GM10266 (cell line): ENCODE measurements at regions not wholly inside any gene's neighbourhood (a gene's known extent, or its start where the extent isn't known, plus 50 kb on each side); places are given as distances from the start of the nearest gene placed in this dataset.

Experiments used
- DNase-seq: peaks from one replicate; pipeline ENCODE4 v3.0.0; 2012; ENCODE audit errors: extremely low spot score
- TF ChIP-seq, protein P1 (sequence below): IDR thresholded peaks from 2 replicates; pipeline ENCODE4 v1.5.1; 2012; ENCODE audit warnings: mild to moderate bottlenecking, low read depth; ENCODE audit not compliant: control insufficient read depth, insufficient read depth; ENCODE audit errors: missing control alignments

DNA sequence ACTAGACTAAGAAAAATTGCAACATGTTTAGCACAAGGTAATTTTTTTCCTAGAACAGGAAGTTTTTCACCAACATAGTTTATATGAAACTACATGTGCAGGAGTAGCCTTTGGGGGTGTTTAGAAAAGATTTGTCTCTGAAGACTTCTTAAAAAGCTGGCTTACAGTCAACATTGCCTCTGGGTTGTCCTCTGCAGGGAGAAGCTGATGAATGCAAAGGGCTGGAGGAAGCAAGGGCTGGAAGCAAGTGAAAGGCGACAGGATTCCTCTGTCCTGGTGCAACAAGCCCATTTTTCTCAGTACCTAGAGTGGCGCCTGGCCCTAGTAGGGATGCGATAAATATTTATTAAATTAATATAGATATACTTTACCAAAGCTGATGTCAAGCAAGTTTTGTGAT, 180.3 kb upstream of the LCORL start:
- TF ChIP-seq, protein P1, sequence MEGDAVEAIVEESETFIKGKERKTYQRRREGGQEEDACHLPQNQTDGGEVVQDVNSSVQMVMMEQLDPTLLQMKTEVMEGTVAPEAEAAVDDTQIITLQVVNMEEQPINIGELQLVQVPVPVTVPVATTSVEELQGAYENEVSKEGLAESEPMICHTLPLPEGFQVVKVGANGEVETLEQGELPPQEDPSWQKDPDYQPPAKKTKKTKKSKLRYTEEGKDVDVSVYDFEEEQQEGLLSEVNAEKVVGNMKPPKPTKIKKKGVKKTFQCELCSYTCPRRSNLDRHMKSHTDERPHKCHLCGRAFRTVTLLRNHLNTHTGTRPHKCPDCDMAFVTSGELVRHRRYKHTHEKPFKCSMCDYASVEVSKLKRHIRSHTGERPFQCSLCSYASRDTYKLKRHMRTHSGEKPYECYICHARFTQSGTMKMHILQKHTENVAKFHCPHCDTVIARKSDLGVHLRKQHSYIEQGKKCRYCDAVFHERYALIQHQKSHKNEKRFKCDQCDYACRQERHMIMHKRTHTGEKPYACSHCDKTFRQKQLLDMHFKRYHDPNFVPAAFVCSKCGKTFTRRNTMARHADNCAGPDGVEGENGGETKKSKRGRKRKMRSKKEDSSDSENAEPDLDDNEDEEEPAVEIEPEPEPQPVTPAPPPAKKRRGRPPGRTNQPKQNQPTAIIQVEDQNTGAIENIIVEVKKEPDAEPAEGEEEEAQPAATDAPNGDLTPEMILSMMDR, result no peak
- DNase-seq, result no peak

DNA sequence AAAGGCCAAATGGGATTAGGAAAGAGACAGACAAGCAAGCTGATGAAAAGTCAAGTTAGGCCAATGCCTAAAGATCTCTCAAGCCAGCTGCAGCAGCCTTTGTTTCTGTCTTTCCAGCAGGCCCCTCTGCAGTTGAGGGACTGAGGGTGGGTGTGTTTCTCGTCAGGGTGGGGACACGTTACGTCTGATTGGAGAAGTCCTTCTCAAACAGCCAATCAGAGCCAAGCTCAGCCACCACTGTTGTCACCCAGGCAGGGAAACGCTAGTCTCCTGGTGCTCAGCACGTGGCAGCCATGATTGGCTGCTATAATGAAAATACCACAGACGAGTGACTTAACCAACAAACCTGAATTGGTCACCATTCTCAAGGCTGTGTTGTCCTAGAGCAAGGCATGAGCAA, 177.1 kb upstream of the LCORL start:
- DNase-seq, result no peak
- TF ChIP-seq, protein P1, result no peak

DNA sequence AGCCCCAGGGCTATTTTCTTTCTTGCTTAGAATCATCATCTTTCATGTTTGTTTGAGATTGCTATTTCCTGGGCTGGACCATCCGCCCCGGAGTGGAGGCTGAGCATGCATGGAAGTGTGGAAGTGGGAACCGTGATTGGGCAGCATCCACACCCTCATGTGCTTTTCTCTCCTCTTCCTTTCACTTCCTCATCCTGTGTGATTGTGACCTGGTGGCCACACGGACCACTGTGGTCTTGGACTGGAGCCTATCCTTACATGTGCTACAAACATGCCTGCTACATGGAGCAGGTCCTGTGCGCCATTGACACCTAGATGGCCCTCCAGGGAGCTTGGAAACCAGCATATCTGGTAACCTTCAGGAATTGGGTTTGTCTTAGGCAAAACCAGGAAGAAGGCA, 175.9 kb upstream of the LCORL start:
- TF ChIP-seq, protein P1, result no peak

DNA sequence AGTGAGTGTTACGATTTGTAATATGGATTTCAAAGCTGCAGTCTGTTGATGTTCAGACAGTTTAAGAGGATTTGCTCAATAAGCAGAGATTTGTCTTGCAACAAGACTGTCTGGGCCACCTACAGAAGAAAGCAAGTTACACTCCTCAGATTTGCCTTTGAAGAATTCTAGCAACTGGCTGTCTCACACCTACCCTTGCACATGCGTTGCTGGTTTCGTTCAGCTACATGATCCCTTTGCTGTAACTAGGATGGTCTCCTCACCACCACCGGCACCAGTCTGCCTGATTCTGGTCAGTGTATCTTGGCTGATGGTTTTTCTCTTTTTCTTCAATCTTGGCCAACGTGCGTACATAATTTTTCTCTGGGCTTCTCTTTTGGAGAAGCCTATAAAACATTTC, 172.7 kb upstream of the LCORL start:
- no peak for DNase-seq
- TF ChIP-seq, protein P1, result no peak

More for the DNA sequence above, 175.9 kb upstream of the LCORL start:
- no peak for DNase-seq

DNA sequence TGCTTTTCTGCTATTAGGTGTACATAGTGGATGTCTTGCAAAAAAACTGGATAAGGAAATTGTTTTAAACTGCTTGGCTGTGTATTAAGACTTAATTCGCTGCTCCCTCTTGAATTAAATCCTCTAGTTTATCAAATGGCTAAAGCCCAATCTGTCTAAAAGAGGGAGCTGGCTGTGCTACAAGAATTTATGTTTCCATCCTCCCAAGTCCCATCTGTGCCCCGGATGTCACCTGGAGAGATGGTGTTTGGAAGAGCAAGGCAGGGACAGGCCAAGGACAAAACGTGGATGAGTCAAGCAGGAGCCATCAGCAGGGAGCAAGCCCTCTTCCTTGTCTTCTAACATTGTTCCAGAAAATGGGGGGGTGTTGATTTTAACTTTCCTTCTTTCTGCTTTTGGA, 171.3 kb upstream of the LCORL start:
- TF ChIP-seq, protein P1, result no peak
- DNase-seq, result no peak

DNA sequence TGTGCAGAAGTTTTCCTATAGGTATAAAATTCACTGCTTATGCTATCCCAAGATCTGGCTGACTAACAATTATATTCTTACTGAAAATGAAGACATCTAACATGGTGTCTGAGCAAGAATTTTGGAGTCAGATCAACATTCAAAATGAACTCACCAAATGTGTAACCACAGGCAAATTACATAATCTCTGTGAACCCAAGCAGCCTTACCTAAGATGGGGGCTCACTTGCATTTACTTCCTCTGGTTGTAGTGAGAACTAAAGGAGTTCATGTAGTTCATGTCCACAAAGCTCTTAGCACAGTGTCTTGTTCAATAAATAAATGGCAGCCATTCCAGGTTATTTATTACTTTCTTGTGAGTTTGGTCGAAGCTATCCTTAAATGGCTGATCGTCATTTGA, 163.9 kb upstream of the LCORL start:
- TF ChIP-seq, protein P1, result no peak
- no peak for DNase-seq

DNA sequence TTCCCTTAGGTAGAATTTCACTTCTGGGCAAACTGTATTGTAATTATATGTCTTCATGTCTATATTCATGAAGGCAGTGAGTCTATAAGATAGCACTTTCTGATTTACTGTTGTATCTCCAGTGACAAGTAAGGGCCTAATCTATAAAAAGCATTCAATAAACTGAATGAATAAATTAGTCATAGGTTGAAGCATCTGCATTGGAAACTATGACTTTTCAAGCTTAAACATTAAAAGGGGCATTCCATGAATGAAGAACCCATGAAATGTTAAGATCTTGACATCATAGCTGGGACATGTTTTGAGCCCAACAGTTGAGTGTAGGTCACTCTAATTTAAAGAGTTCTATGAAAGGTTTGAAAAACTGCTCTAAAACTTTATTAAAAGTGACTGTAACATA, 159.3 kb upstream of the LCORL start:
- TF ChIP-seq, protein P1, result no peak
- no peak for DNase-seq

DNA sequence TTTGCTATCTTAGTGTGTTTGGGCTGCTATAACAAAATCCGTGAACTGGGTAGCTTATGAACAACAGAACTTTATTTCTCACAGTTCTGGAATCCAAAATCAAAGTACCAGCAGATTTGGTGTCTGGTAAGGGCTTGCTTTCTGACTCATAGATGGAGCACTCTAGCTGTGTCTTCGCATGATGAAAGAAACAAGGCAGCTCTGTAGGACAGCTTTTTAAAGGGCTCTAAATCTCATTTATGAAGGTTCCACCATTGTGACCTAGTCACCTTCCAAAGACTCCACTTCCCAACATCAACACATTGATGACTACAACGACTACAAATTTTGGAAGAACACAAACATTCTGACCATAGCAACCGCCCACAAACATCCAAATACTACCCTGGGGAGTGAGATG, 158.6 kb upstream of the LCORL start:
- TF ChIP-seq, protein P1, result no peak
- DNase-seq, result no peak
